Stomach (tissue), 4 donors: ENCODE measurements at regions not wholly inside any gene's neighbourhood (a gene's known extent, or its start where the extent isn't known, plus 50 kb on each side); places are given as distances from the start of the nearest gene placed in this dataset.

Experiments used
- POLR2A ChIP-seq, 4 donors: fragments of 450-650 bp; IDR thresholded peaks; one replicate each; pipeline ENCODE4 v1.6.1; 2016; ENCODE audit warnings: antibody characterized with exemption in 4 of 4, control low read depth in 2 of 4, mild to moderate bottlenecking in 1 of 4, moderate library complexity in 1 of 4
- TF ChIP-seq, protein P1 (sequence below), 7 experiments: fragments of 450-650 bp in 4 of 7; fragments of 200-600 bp in 3 of 7; sonication (generic) in 3 of 7; IDR thresholded peaks; one replicate each; pipeline ENCODE4 v1.5.1; 2016 to 2019; ENCODE audit warnings: antibody characterized with exemption in 7 of 7, control low read depth in 2 of 7, mild to moderate bottlenecking in 1 of 7

GRCh38 chr11:25566298-25567200 is 765.4 kb upstream of the ANO3 start:
- no peak for TF ChIP-seq POLR2A (IDR thresholded peaks at IDR 0.05)
- TF ChIP-seq, protein P1, sequence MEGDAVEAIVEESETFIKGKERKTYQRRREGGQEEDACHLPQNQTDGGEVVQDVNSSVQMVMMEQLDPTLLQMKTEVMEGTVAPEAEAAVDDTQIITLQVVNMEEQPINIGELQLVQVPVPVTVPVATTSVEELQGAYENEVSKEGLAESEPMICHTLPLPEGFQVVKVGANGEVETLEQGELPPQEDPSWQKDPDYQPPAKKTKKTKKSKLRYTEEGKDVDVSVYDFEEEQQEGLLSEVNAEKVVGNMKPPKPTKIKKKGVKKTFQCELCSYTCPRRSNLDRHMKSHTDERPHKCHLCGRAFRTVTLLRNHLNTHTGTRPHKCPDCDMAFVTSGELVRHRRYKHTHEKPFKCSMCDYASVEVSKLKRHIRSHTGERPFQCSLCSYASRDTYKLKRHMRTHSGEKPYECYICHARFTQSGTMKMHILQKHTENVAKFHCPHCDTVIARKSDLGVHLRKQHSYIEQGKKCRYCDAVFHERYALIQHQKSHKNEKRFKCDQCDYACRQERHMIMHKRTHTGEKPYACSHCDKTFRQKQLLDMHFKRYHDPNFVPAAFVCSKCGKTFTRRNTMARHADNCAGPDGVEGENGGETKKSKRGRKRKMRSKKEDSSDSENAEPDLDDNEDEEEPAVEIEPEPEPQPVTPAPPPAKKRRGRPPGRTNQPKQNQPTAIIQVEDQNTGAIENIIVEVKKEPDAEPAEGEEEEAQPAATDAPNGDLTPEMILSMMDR (IDR thresholded peaks at IDR 0.05) = no peak
